ENCODE measurements at regions not wholly inside any gene's neighbourhood (a gene's known extent, or its start where the extent isn't known, plus 50 kb on each side); places are given as distances from the start of the nearest gene placed in this dataset.

GRCh38 chr5:89359046-89359445 lies 476.1 kb upstream of the MEF2C start:
- WGBS = 85% methylated on average over 3 of the region's 3 CpGs
- DNase-seq (ENCODE audit: low spot score in 2 of 2) = no peak
- no peak overlapping the region for H3K27ac ChIP-seq

DNA sequence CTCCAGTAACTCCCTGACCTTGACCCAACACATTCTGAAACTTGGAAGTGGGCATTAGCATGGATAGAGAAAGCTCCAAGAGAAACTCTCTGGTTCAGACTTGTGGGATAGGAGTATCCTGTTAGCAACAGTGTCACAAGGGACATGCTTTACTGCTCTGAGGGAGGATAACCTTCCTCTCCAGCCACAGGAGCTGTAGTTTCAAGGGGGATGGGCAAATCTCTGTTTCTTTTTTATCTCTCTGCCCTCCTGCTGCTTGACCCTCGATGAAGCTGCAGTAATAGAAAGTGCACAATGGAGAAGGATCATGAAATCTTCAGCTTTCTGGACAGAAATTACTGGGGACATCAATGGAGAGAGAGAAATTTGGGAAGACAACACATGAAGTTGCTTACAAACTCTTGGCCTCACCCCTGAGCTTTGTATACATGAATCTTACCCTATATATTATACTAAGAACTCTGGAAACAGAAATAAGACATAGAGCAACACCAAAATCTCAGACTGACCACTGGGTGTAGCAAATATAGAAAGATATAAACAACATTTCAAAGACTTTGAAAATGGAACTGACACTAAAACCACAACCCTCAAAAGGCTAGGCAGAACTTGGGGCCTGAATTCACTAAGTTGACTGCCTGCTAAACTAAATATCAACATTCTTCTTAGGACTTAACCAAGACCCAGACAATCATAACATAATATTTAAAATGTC lies 471.0 kb upstream of the MEF2C start:
- no peaks in the 10 kb centered on the region for H3K9me3 ChIP-seq
- H3K27me3 ChIP-seq = no peaks in the 10 kb centered on the region
- DNase-seq (ENCODE audit: low spot score in 2 of 2) = no peak
- H3K36me3 ChIP-seq = no peaks in the 10 kb centered on the region
- TF ChIP-seq EP300 (IDR thresholded peaks at IDR 0.05) = no peak
- TF ChIP-seq, protein P1, sequence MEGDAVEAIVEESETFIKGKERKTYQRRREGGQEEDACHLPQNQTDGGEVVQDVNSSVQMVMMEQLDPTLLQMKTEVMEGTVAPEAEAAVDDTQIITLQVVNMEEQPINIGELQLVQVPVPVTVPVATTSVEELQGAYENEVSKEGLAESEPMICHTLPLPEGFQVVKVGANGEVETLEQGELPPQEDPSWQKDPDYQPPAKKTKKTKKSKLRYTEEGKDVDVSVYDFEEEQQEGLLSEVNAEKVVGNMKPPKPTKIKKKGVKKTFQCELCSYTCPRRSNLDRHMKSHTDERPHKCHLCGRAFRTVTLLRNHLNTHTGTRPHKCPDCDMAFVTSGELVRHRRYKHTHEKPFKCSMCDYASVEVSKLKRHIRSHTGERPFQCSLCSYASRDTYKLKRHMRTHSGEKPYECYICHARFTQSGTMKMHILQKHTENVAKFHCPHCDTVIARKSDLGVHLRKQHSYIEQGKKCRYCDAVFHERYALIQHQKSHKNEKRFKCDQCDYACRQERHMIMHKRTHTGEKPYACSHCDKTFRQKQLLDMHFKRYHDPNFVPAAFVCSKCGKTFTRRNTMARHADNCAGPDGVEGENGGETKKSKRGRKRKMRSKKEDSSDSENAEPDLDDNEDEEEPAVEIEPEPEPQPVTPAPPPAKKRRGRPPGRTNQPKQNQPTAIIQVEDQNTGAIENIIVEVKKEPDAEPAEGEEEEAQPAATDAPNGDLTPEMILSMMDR (IDR thresholded peaks at IDR 0.05) = no peak
- 70% methylated on average over 1 of the region's 1 CpG for WGBS
- H3K4me3 ChIP-seq = no peak overlapping the region
- no peak overlapping the region for H3K27ac ChIP-seq
- no peaks in the 10 kb centered on the region for H3K4me1 ChIP-seq

More at GRCh38 chr5:89359046-89359445, 476.1 kb upstream of the MEF2C start:
- Histone ChIP-seq H3K9me3 (no peaks in the 10 kb centered on the region), H3K27me3 (no peaks in the 10 kb centered on the region), H3K4me1 (no peaks in the 10 kb centered on the region), H3K4me3 (no peak overlapping the region), H3K36me3 (no peaks in the 10 kb centered on the region)
- TF ChIP-seq POLR2A (IDR thresholded peaks at IDR 0.05) = no peak
- no peak for TF ChIP-seq POLR2AphosphoS5 (IDR thresholded peaks at IDR 0.05)

DNA sequence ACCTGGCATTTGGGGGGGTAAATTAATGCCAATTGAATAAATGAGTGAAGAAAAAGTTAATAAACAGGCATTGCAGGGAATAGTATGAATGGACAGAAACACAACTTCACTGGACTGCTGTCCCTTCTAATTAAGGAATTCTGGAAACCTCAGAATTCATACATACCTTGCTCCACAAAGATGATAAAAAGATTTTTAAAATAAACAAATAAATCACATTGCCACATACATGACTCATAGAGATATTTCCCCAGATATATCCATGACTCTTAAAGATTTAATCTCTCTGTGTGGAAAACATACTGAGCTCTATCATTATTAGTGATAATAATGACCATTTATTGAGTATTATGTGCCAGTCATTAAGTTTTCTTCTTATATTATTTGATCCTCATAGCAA lies 469.0 kb upstream of the MEF2C start:
- Histone ChIP-seq H3K27me3 (no peaks in the 10 kb centered on the region), H3K27ac (no peak overlapping the region), H3K4me1 (no peaks in the 10 kb centered on the region), H3K9me3 (no peaks in the 10 kb centered on the region), H3K4me3 (no peak overlapping the region), H3K36me3 (no peaks in the 10 kb centered on the region)
- DNase-seq (ENCODE audit: low spot score in 2 of 2) = no peak
- TF ChIP-seq EP300 (IDR thresholded peaks at IDR 0.05) (no peak), POLR2A (IDR thresholded peaks at IDR 0.05) (no peak), POLR2AphosphoS5 (IDR thresholded peaks at IDR 0.05) (no peak)
- TF ChIP-seq, protein P1 (IDR thresholded peaks at IDR 0.05) = no peak

GRCh38 chr5:89351222-89351621 lies 468.2 kb upstream of the MEF2C start:
- TF ChIP-seq, protein P1 (IDR thresholded peaks at IDR 0.05) = no peak
- TF ChIP-seq POLR2A (IDR thresholded peaks at IDR 0.05) (no peak), EP300 (IDR thresholded peaks at IDR 0.05) (no peak), POLR2AphosphoS5 (IDR thresholded peaks at IDR 0.05) (no peak)
- no peak for DNase-seq (ENCODE audit: low spot score in 2 of 2)
- Histone ChIP-seq H3K27ac (no peak overlapping the region), H3K9me3 (no peaks in the 10 kb centered on the region), H3K4me1 (no peaks in the 10 kb centered on the region), H3K27me3 (no peaks in the 10 kb centered on the region), H3K36me3 (no peaks in the 10 kb centered on the region), H3K4me3 (no peak overlapping the region)
- WGBS = 66% methylated on average over 4 of the region's 4 CpGs

DNA sequence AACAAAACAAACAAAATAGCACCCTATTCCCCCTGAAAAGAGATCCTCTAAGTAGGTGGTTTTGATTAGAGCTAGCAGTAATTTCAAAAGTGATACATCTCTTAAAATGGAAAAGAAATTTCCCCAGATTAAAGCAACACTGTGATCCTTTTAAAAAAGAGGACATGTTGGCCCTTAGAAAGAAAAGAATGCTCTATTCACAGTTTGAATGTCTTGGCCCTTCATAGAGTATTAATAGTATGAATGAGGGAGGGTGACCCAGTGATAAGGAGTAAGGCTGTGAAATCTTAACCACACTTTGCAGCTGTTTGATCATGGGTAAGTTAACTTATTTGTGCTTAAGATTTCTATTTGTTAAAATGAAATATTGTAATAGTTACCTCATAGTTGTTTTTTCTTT lies 467.7 kb upstream of the MEF2C start:
- Histone ChIP-seq H3K27me3 (no peaks in the 10 kb centered on the region), H3K4me3 (no peak overlapping the region), H3K36me3 (no peaks in the 10 kb centered on the region), H3K27ac (no peak overlapping the region), H3K9me3 (no peaks in the 10 kb centered on the region), H3K4me1 (no peaks in the 10 kb centered on the region)
- no peak for DNase-seq (ENCODE audit: low spot score in 2 of 2)
- no peak for TF ChIP-seq EP300 (IDR thresholded peaks at IDR 0.05)
- TF ChIP-seq, protein P1 (IDR thresholded peaks at IDR 0.05) = no peak
- TF ChIP-seq POLR2A (IDR thresholded peaks at IDR 0.05) = no peak
- no peak for TF ChIP-seq POLR2AphosphoS5 (IDR thresholded peaks at IDR 0.05)
